HepG2 (cell line): ENCODE measurements at regions not wholly inside any gene's neighbourhood (a gene's known extent, or its start where the extent isn't known, plus 50 kb on each side); places are given as distances from the start of the nearest gene placed in this dataset.

Experiments
- ASH2L ChIP-seq: fragments of 300-600, 200-600 bp; sonication (generic); IDR thresholded peaks from 2 replicates; pipeline ENCODE4 v1.7.0; 2017; ENCODE audit warnings: low read depth, mild to moderate bottlenecking, moderate library complexity, mixed read lengths, low read length; ENCODE audit not compliant: insufficient read length
- HMGA1 ChIP-seq: sonication (generic); formaldehyde crosslinking; conservative IDR thresholded peaks from 2 replicates; pipeline ENCODE4 v1.4.0; 2020; ENCODE audit warnings: missing genetic modification reagents
- NCOA1 ChIP-seq: sonication (generic); formaldehyde crosslinking; IDR thresholded peaks from 2 replicates; pipeline ENCODE4 v1.9.0; 2021; ENCODE audit warnings: missing genetic modification reagents
- TFE3 ChIP-seq: IDR thresholded peaks from 2 replicates; pipeline ENCODE4 v1.6.1; 2016
- ZBTB10 ChIP-seq: sonication (generic); formaldehyde crosslinking; IDR thresholded peaks from 2 replicates; pipeline ENCODE4 v1.4.0; 2020; ENCODE audit warnings: missing genetic modification reagents, borderline replicate concordance
- ZNF10 ChIP-seq: sonication (generic); formaldehyde crosslinking; IDR thresholded peaks from 2 replicates; pipeline ENCODE4 v1.4.0; 2020; ENCODE audit warnings: mild to moderate bottlenecking, low read depth, missing genetic modification reagents, borderline replicate concordance
- ZNF24 ChIP-seq: fragments of 450-650 bp; IDR thresholded peaks from 2 replicates; pipeline ENCODE4 v1.6.1; 2017; ENCODE audit warnings: antibody characterized with exemption, mild to moderate bottlenecking
- ZNF33A ChIP-seq: sonication (generic); formaldehyde crosslinking; IDR thresholded peaks from 2 replicates; pipeline ENCODE4 v1.5.1; 2020; ENCODE audit warnings: missing genetic modification reagents, mild to moderate bottlenecking, moderate library complexity, borderline replicate concordance
- ZNF512B ChIP-seq: sonication (generic); formaldehyde crosslinking; IDR thresholded peaks from 2 replicates; pipeline ENCODE4 v1.5.1; 2020; ENCODE audit warnings: missing genetic modification reagents, mild to moderate bottlenecking, borderline replicate concordance
- ZNF547 ChIP-seq: sonication (generic); formaldehyde crosslinking; IDR thresholded peaks from 2 replicates; pipeline ENCODE4 v1.5.1; 2020; ENCODE audit warnings: mild to moderate bottlenecking, missing genetic modification reagents
- ZNF550 ChIP-seq: sonication (generic); formaldehyde crosslinking; IDR thresholded peaks from 2 replicates; pipeline ENCODE4 v1.4.0; 2020; ENCODE audit warnings: mild to moderate bottlenecking, missing genetic modification reagents, borderline replicate concordance
- ZNF570 ChIP-seq: sonication (generic); formaldehyde crosslinking; IDR thresholded peaks from 2 replicates; pipeline ENCODE4 v1.4.0; 2020; ENCODE audit warnings: mild to moderate bottlenecking, missing genetic modification reagents, borderline replicate concordance
- ZNF614 ChIP-seq: IDR thresholded peaks from 2 replicates; pipeline ENCODE4 v1.6.1; 2018; ENCODE audit warnings: missing biosample characterization, missing genetic modification reagents, inconsistent platforms, borderline replicate concordance
- ZNF777 ChIP-seq: sonication (generic); formaldehyde crosslinking; IDR thresholded peaks from 2 replicates; pipeline ENCODE4 v1.4.0; 2020; ENCODE audit warnings: missing genetic modification reagents
- TF ChIP-seq, protein P1 (sequence below): sonication (generic); formaldehyde crosslinking; IDR thresholded peaks from 2 replicates; pipeline ENCODE4 v1.4.0; 2020; ENCODE audit warnings: missing genetic modification reagents, borderline replicate concordance

GRCh38 chr2:62570861-62571698 lies 65.1 kb upstream of the TMEM17 start (continued):
- TF ChIP-seq ZNF550 (no peak), ZNF547 (CRISPR knock-in tag) (no peak; the same call in 1 of the 2 replicates), ZNF10 (CRISPR knock-in tag) (no peak), ZNF570 (CRISPR knock-in tag) (no peak), TFE3 (CRISPR knock-in tag) (0 out of 2 replicates have a peak, but pooled peaks have one; percentile 9), ZNF614 (CRISPR knock-in tag) (no peak), ZNF24 (no peak), ASH2L (no peak), ZBTB10 (CRISPR knock-in tag) (no peak), HMGA1 (CRISPR knock-in tag) (no peak), NCOA1 (CRISPR knock-in tag) (peak; percentile 13; the same call in 1 of the 2 replicates), ZNF33A (CRISPR knock-in tag) (peak; percentile 68), ZNF512B (CRISPR knock-in tag) (no peak), ZNF777 (CRISPR knock-in tag) (no peak)
- TF ChIP-seq, protein P1, sequence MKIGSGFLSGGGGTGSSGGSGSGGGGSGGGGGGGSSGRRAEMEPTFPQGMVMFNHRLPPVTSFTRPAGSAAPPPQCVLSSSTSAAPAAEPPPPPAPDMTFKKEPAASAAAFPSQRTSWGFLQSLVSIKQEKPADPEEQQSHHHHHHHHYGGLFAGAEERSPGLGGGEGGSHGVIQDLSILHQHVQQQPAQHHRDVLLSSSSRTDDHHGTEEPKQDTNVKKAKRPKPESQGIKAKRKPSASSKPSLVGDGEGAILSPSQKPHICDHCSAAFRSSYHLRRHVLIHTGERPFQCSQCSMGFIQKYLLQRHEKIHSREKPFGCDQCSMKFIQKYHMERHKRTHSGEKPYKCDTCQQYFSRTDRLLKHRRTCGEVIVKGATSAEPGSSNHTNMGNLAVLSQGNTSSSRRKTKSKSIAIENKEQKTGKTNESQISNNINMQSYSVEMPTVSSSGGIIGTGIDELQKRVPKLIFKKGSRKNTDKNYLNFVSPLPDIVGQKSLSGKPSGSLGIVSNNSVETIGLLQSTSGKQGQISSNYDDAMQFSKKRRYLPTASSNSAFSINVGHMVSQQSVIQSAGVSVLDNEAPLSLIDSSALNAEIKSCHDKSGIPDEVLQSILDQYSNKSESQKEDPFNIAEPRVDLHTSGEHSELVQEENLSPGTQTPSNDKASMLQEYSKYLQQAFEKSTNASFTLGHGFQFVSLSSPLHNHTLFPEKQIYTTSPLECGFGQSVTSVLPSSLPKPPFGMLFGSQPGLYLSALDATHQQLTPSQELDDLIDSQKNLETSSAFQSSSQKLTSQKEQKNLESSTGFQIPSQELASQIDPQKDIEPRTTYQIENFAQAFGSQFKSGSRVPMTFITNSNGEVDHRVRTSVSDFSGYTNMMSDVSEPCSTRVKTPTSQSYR: peak; percentile 6; the same call in 1 of the 2 replicates
